Loucy (cell line): ENCODE measurements at regions not wholly inside any gene's neighbourhood (a gene's known extent, or its start where the extent isn't known, plus 50 kb on each side); places are given as distances from the start of the nearest gene placed in this dataset.

Experiments used
- H2AFZ ChIP-seq: fragments of 200-600 bp; sonication (generic); 2 replicates; pipeline ENCODE4 v1.6.0; 2016; ENCODE audit warnings: antibody characterized with exemption, mild to moderate bottlenecking, low read length, moderate library complexity
- H3F3A ChIP-seq: fragments of 200-600 bp; 2 replicates; pipeline ENCODE4 v1.6.0; 2016; ENCODE audit warnings: antibody characterized with exemption, low read depth, mild to moderate bottlenecking
- H3K27me3 ChIP-seq: fragments of 200-600 bp; sonication (generic); 2 replicates; pipeline ENCODE4 v1.6.1; 2014; ENCODE audit warnings: low read length, mild to moderate bottlenecking; ENCODE audit not compliant: insufficient read depth, poor library complexity, severe bottlenecking
- H3K36me3 ChIP-seq: fragments of 200-600 bp; sonication (generic); 2 replicates; pipeline ENCODE4 v1.6.1; 2016; ENCODE audit warnings: low read length; ENCODE audit not compliant: insufficient read depth
- H3K4me1 ChIP-seq: fragments of 200-600 bp; sonication (generic); 2 replicates; pipeline ENCODE4 v1.5.1; 2014; ENCODE audit warnings: low read length, mild to moderate bottlenecking; ENCODE audit not compliant: insufficient read depth, poor library complexity, severe bottlenecking
- H3K4me2 ChIP-seq: fragments of 200-600 bp; sonication (generic); 2 replicates; pipeline ENCODE4 v1.6.0; 2014; ENCODE audit warnings: antibody characterized with exemption, low read length, low read depth, mild to moderate bottlenecking; ENCODE audit not compliant: poor library complexity, severe bottlenecking
- H3K4me3 ChIP-seq: fragments of 200-600 bp; sonication (generic); 2 replicates; pipeline ENCODE4 v1.5.1; 2014; ENCODE audit warnings: low read length, mild to moderate bottlenecking, mixed read lengths; ENCODE audit not compliant: poor library complexity, severe bottlenecking
- H3K79me2 ChIP-seq: fragments of 200-600 bp; sonication (generic); 2 replicates; pipeline ENCODE4 v1.6.1; 2014; ENCODE audit warnings: low read length; ENCODE audit not compliant: insufficient read depth
- H3K9ac ChIP-seq: fragments of 200-600 bp; sonication (generic); 2 replicates; pipeline ENCODE4 v1.6.0; 2014; ENCODE audit warnings: mild to moderate bottlenecking, low read depth, low read length, moderate library complexity; ENCODE audit not compliant: poor library complexity, severe bottlenecking
- H3K9me2 ChIP-seq: fragments of 200-600 bp; sonication (generic); replicated peaks from 2 replicates; pipeline ENCODE4 v1.6.1; 2016; ENCODE audit warnings: low read depth, low read length, mixed read lengths
- H3K9me3 ChIP-seq: fragments of 200-600 bp; sonication (generic); 2 replicates; pipeline ENCODE4 v1.6.1; 2014; ENCODE audit warnings: mild to moderate bottlenecking, antibody characterized with exemption, low read length, low read depth; ENCODE audit not compliant: insufficient read depth
- H4K20me1 ChIP-seq: fragments of 200-600 bp; sonication (generic); 2 replicates; pipeline ENCODE4 v1.6.0; 2014; ENCODE audit warnings: antibody characterized with exemption, low read length, mild to moderate bottlenecking; ENCODE audit not compliant: insufficient read depth, poor library complexity, severe bottlenecking
- CTCF ChIP-seq: fragments of 200-600 bp; sonication (generic); conservative IDR thresholded peaks from 2 replicates; pipeline ENCODE4 v1.5.1; 2014; ENCODE audit warnings: mild to moderate bottlenecking, antibody characterized with exemption, low read length
- EZH2phosphoT487 ChIP-seq: fragments of 200-600 bp; IDR thresholded peaks from 2 replicates; pipeline ENCODE4 v1.6.1; 2018; ENCODE audit warnings: antibody characterized with exemption, mild to moderate bottlenecking, moderate library complexity, borderline replicate concordance

- H3K4me3 ChIP-seq: no peak overlapping the region
- no peak overlapping the region for H3K9ac ChIP-seq
- H4K20me1 ChIP-seq: no peaks in the 10 kb centered on the region
- no peaks in the 10 kb centered on the region for H3K9me3 ChIP-seq
- peaks cover 8% of the 10 kb centered on the region; the same call in 1 of the 2 replicates for H3F3A ChIP-seq
- H3K36me3 ChIP-seq: no peaks in the 10 kb centered on the region
- no peaks in the 10 kb centered on the region for H3K27me3 ChIP-seq
- H3K9me2 ChIP-seq: no peaks in the 10 kb centered on the region
- H3K79me2 ChIP-seq: no peaks in the 10 kb centered on the region
- TF ChIP-seq CTCF (no peak), EZH2phosphoT487 (no peak)
- H3K4me1 ChIP-seq: peaks cover 35% of the 10 kb centered on the region
- H3K4me2 ChIP-seq: no peak overlapping the region
- no peak overlapping the region for H2AFZ ChIP-seq
Observed at GRCh38 chr17:59465949-59466307, 99.5 kb upstream of the DHX40 start.

DNA sequence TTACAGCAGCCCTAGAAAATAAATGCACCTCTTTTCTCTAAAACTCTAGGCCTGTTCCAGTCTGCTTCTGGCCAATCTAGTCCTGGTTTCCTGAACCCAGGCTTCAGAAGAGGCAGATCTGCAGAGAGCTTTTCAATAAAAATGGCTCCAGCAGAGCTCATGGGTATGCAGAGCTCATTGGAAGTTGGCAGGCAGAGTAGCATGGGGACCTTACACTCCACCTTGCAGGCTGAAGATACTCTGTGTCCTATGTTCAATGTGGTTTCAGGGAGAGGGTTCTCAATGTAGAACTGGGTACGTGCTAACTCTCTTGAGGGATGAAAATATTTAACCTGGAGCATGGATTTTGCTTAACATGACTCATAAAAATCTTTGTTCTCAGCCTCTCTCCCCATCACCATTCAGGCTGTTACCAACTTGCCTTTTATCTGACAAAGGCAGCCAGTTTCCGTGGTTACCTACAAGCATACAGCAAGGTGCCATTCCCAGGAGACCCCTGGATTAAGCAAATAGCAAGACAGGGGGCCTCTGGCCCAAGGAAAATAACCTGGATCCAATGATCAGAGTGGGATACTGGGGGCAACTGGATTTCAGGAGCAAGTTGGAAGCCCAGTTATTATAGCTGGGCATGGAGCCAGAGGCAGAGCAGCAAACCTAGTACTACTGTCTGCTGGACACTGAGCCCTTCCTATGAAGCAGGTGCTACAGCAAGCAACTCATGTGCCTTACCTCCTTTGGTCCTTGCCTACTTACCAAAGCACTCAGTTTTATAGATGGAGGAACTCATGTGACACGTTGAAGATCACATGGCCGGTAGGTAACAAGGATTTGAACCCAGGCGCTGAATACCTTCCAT, 98.2 kb upstream of the DHX40 start:
- no peaks in the 10 kb centered on the region for H4K20me1 ChIP-seq
- peak overlapping the region; percentile 78 for H2AFZ ChIP-seq
- no peaks in the 10 kb centered on the region for H3K36me3 ChIP-seq
- H3K27me3 ChIP-seq: no peaks in the 10 kb centered on the region
- H3F3A ChIP-seq: peaks cover 8% of the 10 kb centered on the region; the same call in 1 of the 2 replicates
- no peak overlapping the region for H3K4me3 ChIP-seq
- H3K9me3 ChIP-seq: no peaks in the 10 kb centered on the region
- H3K9me2 ChIP-seq: no peaks in the 10 kb centered on the region
- peak overlapping the region; percentile 45 for H3K9ac ChIP-seq
- H3K4me1 ChIP-seq: peaks cover 41% of the 10 kb centered on the region
- no peaks in the 10 kb centered on the region for H3K79me2 ChIP-seq
- no peak for TF ChIP-seq EZH2phosphoT487
- no peak for TF ChIP-seq CTCF
- peak overlapping the region; percentile 32 for H3K4me2 ChIP-seq

DNA sequence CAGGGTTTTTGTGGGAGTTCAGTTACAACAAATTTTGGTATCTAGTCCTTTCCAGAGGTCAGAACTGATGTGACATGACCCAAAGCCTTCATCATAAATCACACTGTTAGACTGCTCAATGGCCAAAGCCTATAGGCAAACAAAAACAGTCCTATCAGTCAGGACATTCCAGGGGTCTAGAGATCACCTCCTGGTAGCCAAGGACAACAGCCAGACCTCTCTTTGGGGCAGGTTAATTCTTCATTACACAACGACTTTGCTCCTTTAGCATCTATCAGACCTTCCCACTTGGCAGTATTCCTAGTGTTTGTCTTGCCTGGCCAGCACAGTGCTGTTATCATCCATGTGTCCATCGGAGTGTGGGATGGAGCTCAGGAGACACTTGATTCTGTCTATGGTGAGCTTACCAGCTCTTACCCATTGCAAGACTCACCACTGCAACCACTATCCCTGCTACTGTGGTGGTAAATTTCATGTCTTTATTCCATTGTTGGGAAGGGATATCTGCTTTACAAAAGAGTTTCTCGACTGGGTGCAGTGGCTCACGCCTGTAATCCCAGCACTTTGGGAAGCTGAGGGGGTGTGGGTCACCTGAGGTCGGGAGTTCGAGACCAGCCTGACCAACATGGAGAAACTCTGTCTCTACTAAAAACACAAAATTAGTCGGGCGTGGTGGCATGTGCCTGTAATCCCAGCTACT, 95.5 kb upstream of the DHX40 start:
- peaks cover 8% of the 10 kb centered on the region; the same call in 1 of the 2 replicates for H3F3A ChIP-seq
- H3K36me3 ChIP-seq: no peaks in the 10 kb centered on the region
- no peak overlapping the region for H2AFZ ChIP-seq
- peaks cover 41% of the 10 kb centered on the region for H3K4me1 ChIP-seq
- no peak overlapping the region for H3K4me3 ChIP-seq
- H4K20me1 ChIP-seq: no peaks in the 10 kb centered on the region
- TF ChIP-seq EZH2phosphoT487 (no peak), CTCF (no peak)
- no peaks in the 10 kb centered on the region for H3K9me2 ChIP-seq
- H3K79me2 ChIP-seq: no peaks in the 10 kb centered on the region
- H3K4me2 ChIP-seq: no peak overlapping the region
- H3K9me3 ChIP-seq: no peaks in the 10 kb centered on the region
- no peak overlapping the region for H3K9ac ChIP-seq
- no peaks in the 10 kb centered on the region for H3K27me3 ChIP-seq
